ENCODE measurements at regions not wholly inside any gene's neighbourhood (a gene's known extent, or its start where the extent isn't known, plus 50 kb on each side); places are given as distances from the start of the nearest gene placed in this dataset.

- TF ChIP-seq POLR2A (IDR thresholded peaks at IDR 0.05; ENCODE audit: low read depth, low read length) (no peak), CTCF (conservative IDR thresholded peaks at IDR 0.05; ENCODE audit: low read depth, low read length) (no peak), RAD21 (IDR thresholded peaks at IDR 0.05; ENCODE audit: low read length) (no peak)
These were observed 107.7 kb upstream of the MPP7 start for GRCh38 chr10:28410420-28411135.

Data from IMR-90 (cell line).